HUDEP-2 (cell line): ENCODE measurements at regions not wholly inside any gene's neighbourhood (a gene's known extent, or its start where the extent isn't known, plus 50 kb on each side); places are given as distances from the start of the nearest gene placed in this dataset.
"Not testable (repeated sequence)": the region's sequence is repeated elsewhere in the genome, so short reads cannot be mapped to it uniquely, and the experiment has no call there.

Source experiments
- DNase-seq, 76 experiments: peaks; one replicate each; lab custom pipeline; 2025; ENCODE audit not compliant: unreplicated experiment in 76 of 76; lab: John Stamatoyannopoulos, UW

DNA sequence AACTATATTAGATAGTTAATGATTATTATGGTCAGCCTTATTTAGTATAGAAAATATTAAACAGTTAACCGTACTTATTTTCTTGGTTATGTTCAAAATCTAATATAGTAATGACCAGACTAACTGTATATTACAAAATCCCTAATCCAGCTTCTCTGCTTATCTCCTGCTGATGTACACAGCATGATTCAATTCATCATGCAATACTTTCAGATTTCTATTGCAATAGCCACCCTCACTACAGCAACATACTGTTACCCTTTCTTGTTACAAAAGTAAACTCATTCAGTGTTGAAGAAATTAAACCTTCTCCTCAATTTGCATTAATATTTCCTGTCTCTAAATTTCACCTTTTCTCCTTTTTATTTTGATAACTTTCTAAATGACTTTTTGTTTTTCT is 1375.0 kb upstream of the NUDT12 start:
- DNase-seq: no peak

DNA sequence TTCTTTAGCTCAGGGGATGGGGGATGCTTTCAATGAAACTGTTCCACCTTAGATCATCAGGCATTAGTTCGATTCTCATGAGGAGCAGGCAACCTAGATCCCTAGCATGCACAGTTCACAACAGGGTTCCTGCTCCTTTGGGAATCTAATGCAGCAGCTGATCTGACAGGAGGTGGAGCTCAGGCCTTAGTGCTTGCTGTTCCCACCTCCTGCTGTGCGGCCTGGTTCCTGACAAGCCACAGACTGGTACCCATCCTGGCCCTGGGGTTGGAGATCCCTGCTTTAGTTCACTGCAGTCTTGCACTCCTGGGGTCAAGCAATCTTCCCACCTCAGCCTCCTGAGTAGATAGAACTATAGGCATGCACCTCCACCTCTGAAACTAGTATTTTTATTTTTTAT is 1369.8 kb upstream of the NUDT12 start:
- DNase-seq: no peak

DNA sequence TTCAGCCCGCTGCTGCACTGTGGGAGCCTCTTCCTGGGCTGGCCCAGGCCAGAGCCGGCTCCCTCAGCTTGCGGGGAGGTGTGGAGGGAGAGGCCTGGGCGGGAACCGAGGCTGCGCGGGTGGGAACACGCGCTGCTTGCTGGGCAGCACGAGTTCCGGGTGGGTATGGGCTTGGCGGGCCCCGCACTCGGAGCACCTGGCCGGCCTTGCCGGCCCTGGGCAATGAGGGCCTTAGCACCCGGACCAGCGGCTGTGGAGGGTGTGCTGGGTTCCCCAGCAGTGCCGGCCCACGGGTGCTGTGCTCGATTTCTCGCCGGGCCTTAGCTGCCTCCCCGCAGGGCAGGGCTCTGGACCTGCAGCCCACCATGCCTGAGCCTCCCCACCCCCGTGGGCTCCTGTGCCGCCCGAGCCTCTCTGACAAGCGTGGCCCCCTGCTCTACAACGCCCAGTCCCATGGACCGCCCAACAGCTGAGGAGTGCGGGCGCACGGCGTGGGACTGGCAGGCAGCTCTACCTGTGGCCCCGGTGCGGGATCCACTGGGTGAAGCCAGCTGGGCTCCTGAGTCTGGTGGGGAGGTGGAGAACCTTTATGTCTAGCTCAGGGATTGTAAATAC is 1366.4 kb upstream of the NUDT12 start:
- DNase-seq: no peak

DNA sequence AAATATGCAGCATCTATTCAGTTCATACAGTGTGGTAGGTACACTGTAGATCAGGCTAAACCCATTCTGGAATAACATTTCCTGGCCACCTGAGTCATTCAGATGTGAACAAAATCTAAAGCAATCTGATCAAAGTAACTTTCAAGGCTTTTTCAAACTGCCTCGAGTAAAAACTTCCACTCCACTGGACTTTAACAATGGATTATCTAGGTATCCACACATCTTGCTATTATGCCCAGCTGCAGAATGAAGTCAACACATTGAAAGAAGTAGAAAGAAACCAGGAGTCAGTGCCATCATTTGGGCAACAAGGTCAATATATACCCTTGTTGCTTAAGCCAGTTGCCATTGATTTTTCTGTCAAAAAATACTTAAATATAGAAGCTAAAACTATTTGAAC is 1352.6 kb upstream of the NUDT12 start:
- DNase-seq: no peak

DNA sequence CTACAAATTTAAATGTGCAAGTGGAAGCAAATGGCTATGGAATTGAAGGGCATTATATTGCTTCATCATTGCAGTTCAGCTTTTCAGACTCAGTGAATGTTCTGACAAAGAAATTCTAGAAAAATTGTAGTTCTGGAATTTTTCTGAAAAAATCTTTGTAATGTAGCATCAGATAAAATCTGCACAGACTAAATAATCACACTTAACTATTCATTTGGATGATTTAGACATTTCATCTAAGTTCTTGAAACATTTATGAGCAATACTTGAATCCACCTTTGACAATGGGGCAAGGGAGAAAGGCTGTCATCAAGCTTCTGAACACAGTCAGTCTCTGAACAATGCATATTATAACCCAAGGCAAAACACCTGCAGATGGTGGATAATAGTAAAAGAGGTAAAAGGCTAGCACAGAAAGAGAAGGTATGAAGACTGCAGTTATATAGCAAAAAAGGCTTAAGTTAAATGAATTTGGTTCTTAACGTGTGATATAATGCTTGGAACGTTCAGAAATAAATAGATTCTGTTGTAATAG is 1352.0 kb upstream of the NUDT12 start:
- DNase-seq: no peak

DNA sequence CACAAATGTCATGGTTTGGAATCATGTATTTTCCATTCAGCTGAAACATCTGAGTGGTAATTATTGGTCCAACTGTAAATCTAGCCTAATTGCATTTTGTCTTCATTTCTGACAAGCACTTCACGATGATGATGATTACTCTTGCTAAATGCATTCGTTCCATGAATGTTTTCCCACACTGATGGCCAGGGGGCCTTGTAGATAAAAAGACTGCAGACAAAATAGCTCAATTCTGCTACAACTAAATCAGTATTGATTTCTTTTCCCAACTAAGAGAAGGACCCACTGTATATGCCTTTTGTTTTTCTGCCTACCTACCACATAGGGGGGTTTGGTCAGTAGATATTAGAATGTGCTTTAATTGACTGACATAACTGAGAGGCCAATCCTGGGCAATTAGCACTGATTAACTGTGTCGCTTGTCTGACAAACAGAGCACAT is 1351.3 kb upstream of the NUDT12 start:
- no peak for DNase-seq

DNA sequence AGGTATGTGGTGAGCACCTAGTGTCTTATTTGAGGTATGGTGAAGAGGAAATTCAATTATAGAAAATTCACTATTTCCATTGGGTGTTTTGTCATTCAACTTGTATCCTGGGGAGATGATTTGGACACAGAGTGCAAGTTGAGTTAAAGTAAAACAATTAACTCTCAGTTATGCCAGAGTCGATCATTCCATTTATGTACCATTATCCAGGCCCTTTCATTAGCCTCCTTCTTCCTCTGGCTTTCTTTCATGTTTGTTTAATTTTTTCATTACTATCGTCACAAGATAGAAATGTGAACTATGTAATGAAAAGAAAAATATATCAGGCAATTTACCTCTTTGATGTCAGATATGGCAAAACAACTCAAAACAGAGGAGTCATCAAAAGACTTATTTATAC is 1347.2 kb upstream of the NUDT12 start:
- no peak for DNase-seq

DNA sequence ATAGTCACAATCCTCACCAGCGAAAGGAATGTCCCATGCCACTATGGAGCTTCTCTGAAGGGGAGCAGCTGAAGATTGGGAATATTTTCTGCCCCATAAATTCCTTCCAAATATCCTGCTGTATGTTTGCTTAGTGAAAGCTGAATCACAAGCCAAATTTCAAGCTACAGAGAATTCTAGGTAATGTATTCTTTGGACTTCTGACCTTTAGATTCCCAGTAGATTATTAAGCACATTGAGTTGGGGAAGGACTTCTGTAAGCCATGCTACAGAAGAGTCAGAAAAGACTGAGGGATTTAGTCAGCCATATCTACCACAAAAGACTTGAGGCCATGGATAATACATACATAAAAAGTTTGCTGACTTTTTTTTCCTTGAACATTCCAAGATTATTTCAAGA is 1342.0 kb upstream of the NUDT12 start:
- DNase-seq: no peak

DNA sequence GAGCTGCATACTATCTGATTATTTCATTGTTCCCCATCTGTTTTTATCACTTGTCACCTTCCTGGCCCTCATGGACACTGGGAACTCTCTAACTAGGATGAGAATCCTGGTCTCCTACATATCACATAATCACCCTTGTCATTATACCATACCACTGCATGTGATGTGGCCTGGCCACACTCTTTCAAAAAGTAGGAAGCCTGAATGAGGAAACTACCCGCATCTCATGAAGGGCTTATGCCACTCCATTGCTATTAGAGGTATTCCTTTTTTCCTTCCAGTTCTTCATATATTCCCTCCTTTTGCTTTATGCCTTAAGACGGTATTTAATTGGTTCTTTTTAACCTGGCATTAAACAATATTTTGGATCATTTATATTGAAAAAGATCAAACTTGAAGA is 1341.4 kb upstream of the NUDT12 start:
- DNase-seq: no peak

DNA sequence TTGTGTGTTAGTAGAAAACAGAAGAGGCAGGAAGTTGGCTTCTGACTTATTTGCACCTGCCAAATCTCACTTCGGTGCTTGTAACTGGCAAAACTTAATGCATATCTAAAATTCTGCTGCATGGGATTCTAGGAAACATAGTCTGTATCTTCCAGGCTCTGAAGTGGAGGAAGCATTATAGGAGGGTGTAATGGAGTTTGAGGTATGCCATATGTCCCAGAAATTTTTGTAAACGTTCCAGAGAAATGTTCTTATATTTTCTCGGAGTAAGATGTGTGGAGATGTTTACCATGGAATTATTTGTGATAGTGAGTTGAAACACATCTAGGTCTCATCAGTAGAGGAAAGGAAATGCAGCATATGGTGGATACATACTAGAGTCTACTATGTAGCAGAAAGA is 1329.0 kb upstream of the NUDT12 start:
- no peak for DNase-seq

DNA sequence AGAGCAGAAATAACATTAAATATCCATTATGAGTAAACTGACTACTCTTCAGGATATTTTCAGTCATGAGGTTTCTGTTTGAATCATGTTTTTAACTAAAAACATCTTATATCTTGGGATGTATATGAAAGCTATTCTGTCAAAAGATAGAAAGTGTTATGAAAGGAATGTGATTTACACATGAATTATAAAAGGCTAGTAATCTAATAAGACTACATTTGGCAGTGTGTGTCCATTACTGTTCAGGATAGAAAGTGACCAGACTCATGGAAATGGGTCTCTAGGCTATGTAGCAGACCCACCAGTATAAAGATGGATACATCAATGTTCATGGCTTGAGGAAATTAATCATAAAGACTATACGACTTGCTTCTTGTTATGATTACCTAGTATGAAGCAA is 1328.2 kb upstream of the NUDT12 start:
- no peak for DNase-seq

DNA sequence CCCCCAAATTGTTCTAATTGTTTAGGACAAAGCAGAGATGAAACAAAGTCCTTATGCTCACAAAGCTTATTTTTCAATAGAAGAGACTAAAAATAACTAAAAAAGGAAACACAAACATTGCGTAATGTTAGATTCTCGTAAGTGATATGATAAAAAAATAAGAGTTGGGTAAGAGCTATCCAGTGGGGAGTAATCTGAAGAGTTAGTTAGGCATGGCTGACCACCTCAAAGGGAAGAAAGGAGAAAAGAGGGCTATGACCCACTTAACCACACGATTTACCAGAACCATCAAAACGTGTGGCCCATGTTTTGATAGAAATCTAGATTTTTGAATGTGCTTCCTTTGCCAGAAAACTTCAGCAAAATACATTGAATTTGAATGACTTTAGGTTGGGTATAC is 1296.8 kb upstream of the NUDT12 start:
- DNase-seq: no peak

DNA sequence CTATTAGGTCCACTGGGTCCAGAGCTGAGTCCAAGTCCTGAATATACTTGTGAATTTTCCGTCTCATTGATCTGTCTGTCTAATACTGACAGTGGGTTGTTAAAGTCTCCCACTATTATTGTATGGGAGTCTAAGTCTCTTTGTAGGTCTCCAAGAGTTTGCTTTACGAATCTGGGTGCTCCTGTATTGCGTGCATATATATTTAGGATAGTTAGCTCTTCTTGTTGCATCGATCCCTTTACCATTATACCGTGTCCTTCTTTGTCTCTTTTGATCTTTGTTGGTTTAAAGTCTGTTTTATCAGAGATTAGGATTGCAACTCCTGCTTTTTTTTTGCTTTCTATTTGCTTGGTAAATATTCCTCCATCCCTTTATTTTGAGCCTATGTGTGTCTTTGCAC is 1289.5 kb upstream of the NUDT12 start:
- DNase-seq: not testable (repeated sequence)

DNA sequence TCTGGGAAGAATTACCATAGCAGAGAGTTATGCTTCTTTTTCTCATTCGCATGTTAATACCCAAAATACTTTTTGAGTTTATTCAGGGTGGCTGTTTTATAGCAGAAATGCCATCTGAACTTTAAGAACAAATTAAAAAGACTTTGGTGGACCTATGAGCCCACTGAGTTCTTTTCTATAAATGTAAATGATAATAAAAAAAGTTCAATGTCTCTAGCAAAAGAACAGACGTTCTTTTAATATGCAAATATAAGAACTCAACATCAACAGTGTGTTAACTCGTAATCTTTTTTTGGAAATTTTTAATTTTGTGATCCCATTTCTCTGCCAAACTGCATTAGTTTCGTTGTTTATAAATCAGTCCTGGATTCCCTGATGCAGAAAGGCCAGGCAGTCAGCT is 1283.0 kb upstream of the NUDT12 start:
- DNase-seq: no peak

DNA sequence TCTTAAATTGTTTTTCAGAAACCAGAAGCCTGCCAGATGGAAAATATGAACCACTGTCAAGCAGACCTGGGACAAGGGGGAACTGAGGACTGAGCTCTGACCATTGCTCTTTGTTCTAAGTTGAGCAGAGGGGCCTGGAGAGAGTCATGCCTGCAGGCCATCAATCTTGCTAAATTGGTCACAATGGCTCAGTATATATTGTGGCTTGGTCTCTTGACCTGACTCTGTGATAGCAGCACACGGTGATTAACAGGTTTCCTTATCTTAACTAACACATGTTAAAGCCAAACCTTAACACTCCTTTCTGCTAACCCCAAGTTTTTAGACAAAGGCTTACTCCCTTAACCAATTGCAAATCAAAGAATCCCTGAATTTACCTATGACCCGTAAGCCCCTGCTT is 1281.2 kb upstream of the NUDT12 start:
- DNase-seq: no peak

DNA sequence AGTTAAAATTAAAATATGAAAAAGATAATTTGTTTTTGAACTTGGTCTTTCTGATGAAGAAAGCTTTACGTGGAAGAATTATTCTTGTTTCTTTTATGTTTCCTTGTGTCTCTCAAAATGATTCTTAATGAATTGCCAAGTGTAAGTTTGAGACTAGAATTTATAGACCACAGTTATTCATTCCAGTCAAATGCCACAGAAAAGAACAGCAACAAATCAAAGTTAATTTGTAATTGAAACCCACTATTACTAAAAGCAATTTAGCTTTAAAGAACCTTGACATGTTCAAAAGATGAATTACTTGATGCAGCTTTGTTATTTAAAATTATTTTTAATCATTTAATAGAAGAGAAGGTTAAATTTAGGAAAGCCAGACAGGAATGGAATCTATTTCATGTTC is 1277.7 kb upstream of the NUDT12 start:
- DNase-seq: no peak

DNA sequence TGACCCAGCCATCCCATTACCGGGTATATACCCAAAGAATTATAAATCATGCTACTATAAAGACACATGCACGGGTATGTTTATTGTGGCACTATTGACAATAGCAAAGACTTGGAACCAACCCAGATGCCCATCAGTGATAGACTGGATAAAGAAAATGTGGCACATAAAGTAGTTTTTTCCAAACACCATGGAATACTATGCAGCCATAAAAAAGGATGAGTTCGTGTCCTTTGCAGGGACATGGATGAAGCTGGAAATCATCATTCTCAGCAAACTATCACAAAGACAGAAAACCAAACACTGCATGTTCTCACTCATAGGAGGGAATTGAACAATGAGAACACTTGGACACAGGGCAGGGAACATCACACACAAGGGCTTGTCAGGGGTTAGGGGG is 1268.9 kb upstream of the NUDT12 start:
- not testable (repeated sequence) for DNase-seq

DNA sequence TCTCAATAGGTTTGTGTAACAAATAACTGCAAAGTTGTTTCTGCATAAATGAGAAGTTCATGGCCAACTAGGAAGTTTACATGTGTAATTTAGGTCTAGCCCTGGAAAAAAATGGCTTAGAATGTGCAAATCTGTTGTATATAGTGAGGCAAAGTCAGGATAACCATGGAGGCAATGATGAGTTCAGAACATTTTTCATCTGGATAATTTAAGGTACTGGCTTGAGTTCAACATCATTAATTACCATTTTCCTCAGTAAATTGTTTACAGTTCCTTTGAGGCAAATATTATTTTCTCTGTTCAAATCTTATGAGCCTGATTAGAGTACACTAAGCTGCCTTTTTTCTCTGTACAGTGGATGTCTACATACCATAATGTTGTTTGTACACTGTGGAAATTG is 1259.0 kb upstream of the NUDT12 start:
- no peak for DNase-seq

DNA sequence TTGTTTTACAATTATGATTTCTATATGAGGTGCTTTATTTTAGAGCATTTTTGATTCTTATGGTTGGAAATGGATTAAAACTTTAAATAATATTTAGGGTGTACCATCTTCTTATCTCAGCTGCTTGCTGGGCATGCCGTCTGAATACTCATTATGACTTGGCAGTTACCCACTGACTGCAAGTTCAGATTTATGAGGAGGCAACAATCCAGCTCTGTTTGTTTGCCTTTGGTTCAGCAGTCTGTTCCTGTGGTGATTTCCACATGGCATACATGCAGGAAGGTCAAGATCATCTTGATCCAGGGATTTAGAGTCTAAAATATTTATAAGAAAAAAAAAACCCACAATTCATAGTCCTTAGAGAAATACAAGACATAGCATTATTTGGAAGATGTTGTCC is 1254.5 kb upstream of the NUDT12 start:
- DNase-seq: no peak

DNA sequence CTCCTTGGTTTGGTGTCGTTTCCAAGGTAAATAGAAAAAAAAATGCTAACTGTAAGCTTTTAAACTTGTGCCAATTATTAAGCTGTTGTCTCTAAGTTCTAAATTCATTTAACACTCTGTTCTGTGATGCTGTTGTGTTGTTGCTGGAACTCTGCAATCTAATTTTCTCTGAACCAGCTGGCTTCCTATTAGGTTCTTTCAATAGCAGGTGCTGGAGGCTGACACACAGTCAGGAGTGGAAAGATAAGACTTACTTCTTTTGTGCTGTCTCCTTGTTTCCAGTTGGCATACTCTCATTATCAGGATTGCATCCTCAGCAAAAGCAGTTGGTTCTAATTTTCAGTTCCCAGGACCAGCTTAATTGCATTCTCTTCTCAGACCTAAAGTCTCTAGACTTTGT is 1252.6 kb upstream of the NUDT12 start:
- no peak for DNase-seq

DNA sequence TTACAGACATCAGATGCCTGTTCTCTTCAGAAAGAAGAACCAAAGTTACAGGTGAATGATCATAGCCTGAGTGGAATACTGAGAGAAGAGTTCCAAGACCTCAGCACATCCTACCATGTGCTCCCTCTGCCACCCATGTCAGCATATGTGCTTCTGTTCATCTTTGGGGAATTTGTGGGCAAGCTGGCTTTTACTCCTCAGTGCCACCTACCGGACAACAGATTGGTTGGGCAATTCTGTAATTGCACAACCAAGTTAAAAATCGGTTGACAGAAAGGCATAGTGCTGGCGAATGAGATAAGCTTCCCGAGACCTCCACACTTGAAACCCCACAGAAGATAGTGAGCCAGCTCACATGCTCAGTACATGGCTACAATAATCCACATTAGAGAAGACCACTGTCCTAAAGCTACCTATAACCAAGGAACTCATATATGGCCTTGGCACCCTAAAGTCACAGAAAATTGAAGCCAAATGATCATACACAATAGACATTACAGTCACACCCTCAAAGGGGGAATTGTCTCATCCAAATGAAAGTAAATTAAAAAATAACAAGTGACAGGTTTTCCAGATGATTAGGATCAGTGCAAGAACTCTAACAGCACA is 1238.0 kb upstream of the NUDT12 start:
- peak in 8 of 76 experiments; percentile 15 to 43 (median 25) for DNase-seq

DNA sequence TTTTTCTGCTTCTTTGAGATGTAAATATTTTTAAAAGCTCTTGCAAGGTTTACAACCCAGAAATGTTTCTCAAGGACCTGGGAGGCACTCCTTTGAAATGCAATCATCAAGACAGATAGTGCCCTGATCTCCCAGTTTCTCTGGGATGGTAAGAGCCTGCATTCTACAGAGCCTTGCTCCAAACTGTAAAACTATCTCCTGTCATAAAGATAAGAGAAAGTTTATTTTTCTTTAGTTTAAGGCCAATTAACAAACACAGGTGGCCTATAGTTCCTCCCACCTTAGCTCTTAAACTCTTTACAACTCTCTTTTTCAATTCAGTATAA is 1231.1 kb upstream of the NUDT12 start:
- no peak for DNase-seq
